Activated T-helper 1 cell treated with anti-CD3 and anti-CD28 coated beads, Interleukin-12 subunit alpha, Interleukin-12 subunit beta, Interleukin-2, Interleukin-4 antibody, amounts not matched to agents 30 ng/mL and 10 ng/mL and 1 ng/mL, durations not matched to agents 14 hours and 24 hours and 36 hours (primary cell): ENCODE measurements at regions not wholly inside any gene's neighbourhood (a gene's known extent, or its start where the extent isn't known, plus 50 kb on each side); places are given as distances from the start of the nearest gene placed in this dataset.

Experiments
- DNase-seq: peaks from one replicate; pipeline ENCODE4 v3.0.0; 2021; ENCODE audit warnings: low spot score
- H3K27ac Mint-ChIP-seq: one replicate; pipeline ENCODE4 v1.8.0; 2021; ENCODE audit warnings: mild to moderate bottlenecking, mixed read lengths
- H3K27me3 Mint-ChIP-seq: one replicate; pipeline ENCODE4 v1.8.0; 2022; ENCODE audit warnings: mild to moderate bottlenecking, moderate library complexity, mixed read lengths; ENCODE audit not compliant: insufficient read depth
- H3K36me3 Mint-ChIP-seq: one replicate; pipeline ENCODE4 v1.8.0; 2021; ENCODE audit warnings: low read depth, mixed read lengths
- H3K4me1 Mint-ChIP-seq: one replicate; pipeline ENCODE4 v1.8.0; 2021; ENCODE audit warnings: low read depth, mixed read lengths
- H3K4me3 Mint-ChIP-seq: one replicate; pipeline ENCODE4 v1.8.0; 2021; ENCODE audit warnings: mild to moderate bottlenecking, moderate library complexity, mixed read lengths
- H3K9me3 Mint-ChIP-seq: one replicate; pipeline ENCODE4 v1.8.0; 2021; ENCODE audit warnings: mixed read lengths
- intact Hi-C: fragments of 100-400 bp; cut with micrococcal nuclease; formaldehyde crosslinking; loops from one replicate; pipeline ENCODE4 v1.15.1; 2024

DNA sequence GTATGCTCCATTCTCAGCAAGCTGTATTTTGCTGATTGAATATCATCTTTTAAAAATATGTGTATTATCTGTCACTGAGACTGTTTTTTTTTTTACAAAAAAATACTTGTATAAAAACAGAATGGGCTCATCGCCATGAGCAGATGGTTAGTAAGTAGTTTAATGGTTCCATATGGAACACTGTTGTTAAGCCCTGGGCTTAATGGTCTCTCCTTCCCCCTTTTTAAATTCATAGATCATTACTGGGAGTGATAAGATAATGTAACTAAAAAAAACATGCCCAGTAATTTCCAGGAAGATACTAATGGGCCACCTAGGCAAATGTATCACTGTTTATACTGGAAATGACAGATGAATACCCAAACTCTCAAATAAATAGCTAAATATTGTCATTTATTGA, 95.3 kb upstream of the TPRG1 start:
- Mint-ChIP-seq H3K9me3 (no peaks in the 10 kb centered on the region), H3K27me3 (peaks cover 6% of the 10 kb centered on the region), H3K4me3 (no peak overlapping the region), H3K36me3 (no peaks in the 10 kb centered on the region), H3K4me1 (peaks cover 4% of the 10 kb centered on the region), H3K27ac (no peak overlapping the region)
- intact Hi-C loops: no loop called here
- no peak for DNase-seq

DNA sequence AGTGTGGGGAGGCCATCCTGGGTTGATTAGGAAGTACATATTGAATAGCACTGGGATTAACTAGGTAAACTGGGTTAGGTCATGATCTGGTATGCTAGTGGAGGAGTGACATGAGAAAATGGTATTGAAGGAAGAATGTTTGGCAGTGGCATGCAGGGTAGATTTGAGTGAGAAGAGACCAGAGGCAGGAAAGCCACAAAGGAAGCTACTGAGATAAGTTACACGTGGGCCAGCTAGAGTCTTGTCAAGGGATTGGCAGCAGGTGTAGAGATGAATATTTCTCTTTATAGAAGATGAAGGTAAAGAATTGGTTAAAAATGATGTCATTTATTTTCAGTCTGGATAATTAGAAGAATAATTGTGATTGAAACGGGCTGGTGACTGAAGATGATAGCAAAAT, 91.0 kb upstream of the TPRG1 start:
- Mint-ChIP-seq H3K27ac (no peak overlapping the region), H3K4me3 (no peak overlapping the region), H3K36me3 (no peaks in the 10 kb centered on the region), H3K9me3 (no peaks in the 10 kb centered on the region), H3K27me3 (peaks cover 8% of the 10 kb centered on the region), H3K4me1 (no peaks in the 10 kb centered on the region)
- intact Hi-C loops: no loop called here
- DNase-seq: no peak

GRCh38 chr3:189082666-189083427, 88.9 kb upstream of the TPRG1 start:
- no peaks in the 10 kb centered on the region for H3K4me1 Mint-ChIP-seq
- no peak overlapping the region for H3K27ac Mint-ChIP-seq
- DNase-seq: no peak
- no peaks in the 10 kb centered on the region for H3K36me3 Mint-ChIP-seq
- peaks cover 9% of the 10 kb centered on the region for H3K27me3 Mint-ChIP-seq
- H3K9me3 Mint-ChIP-seq: no peaks in the 10 kb centered on the region
- H3K4me3 Mint-ChIP-seq: no peak overlapping the region
- intact Hi-C loops: no loop called here

DNA sequence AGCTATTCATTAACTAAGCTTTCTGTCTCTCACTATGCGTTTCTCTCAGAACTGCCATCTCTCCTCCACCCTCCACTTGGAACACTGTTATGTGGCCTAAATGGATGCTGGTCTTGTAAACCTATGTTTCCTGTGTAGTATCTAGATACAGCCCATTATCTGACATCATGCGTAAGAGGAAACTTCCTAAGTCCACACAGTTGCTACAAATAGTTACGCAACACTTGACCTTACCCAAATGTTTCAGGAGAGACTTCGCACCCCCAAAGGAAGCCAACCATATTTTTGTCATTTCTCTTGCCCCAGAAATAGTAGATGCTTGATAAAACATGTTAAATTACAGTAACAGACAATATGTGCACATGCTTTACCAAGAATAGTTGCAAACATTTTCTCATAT, 87.2 kb upstream of the TPRG1 start:
- no peaks in the 10 kb centered on the region for H3K9me3 Mint-ChIP-seq

GRCh38 chr3:189092547-189092946, 79.2 kb upstream of the TPRG1 start:
- Mint-ChIP-seq H3K27ac (no peak overlapping the region), H3K27me3 (peaks cover 10% of the 10 kb centered on the region), H3K9me3 (no peaks in the 10 kb centered on the region), H3K36me3 (no peaks in the 10 kb centered on the region), H3K4me3 (no peak overlapping the region), H3K4me1 (no peaks in the 10 kb centered on the region)
- DNase-seq: no peak
- intact Hi-C loops: no loop called here

More for the DNA sequence above, 87.2 kb upstream of the TPRG1 start:
- Mint-ChIP-seq H3K4me1 (no peaks in the 10 kb centered on the region), H3K27me3 (peaks cover 6% of the 10 kb centered on the region), H3K4me3 (no peak overlapping the region), H3K36me3 (no peaks in the 10 kb centered on the region), H3K27ac (no peak overlapping the region)
- DNase-seq: no peak
- intact Hi-C loops: no loop called here

DNA sequence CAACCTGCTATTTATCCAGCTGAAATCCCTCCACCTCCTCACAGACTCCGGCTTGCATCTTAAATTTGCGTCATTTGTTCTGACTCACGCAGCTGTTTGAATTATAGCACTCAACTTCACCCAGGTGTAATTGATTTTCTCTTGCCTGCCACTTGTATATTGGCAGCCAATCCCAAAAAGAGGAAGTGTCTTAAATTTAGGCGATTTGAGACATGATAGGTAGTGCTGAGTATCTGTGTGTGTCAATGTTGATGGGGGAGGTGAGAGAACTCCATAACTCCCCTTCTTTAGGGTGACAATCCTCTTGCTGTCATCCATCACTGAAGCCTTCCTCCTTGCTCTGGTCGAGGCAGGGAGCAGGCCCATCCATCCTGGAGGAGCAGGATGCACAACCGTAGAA, 77.2 kb upstream of the TPRG1 start:
- Mint-ChIP-seq H3K36me3 (no peaks in the 10 kb centered on the region), H3K27ac (no peak overlapping the region), H3K4me3 (no peak overlapping the region), H3K4me1 (no peaks in the 10 kb centered on the region), H3K9me3 (no peaks in the 10 kb centered on the region), H3K27me3 (peaks cover 6% of the 10 kb centered on the region)
- intact Hi-C loops: no loop called here
- no peak for DNase-seq

GRCh38 chr3:189096092-189096491, 75.7 kb upstream of the TPRG1 start:
- H3K27me3 Mint-ChIP-seq: peaks cover 6% of the 10 kb centered on the region
- no peaks in the 10 kb centered on the region for H3K36me3 Mint-ChIP-seq
- no peaks in the 10 kb centered on the region for H3K4me1 Mint-ChIP-seq
- intact Hi-C loops: no loop called here
- no peaks in the 10 kb centered on the region for H3K9me3 Mint-ChIP-seq
- H3K4me3 Mint-ChIP-seq: no peak overlapping the region
- H3K27ac Mint-ChIP-seq: no peak overlapping the region
- DNase-seq: no peak

GRCh38 chr3:189099031-189099471, 72.7 kb upstream of the TPRG1 start:
- no peaks in the 10 kb centered on the region for H3K9me3 Mint-ChIP-seq
- H3K36me3 Mint-ChIP-seq: no peaks in the 10 kb centered on the region

GRCh38 chr3:189099505-189100290, 72.1 kb upstream of the TPRG1 start:
- DNase-seq: no peak
- Mint-ChIP-seq H3K27me3 (peaks cover 15% of the 10 kb centered on the region), H3K4me3 (no peak overlapping the region), H3K27ac (no peak overlapping the region), H3K9me3 (no peaks in the 10 kb centered on the region), H3K4me1 (no peaks in the 10 kb centered on the region), H3K36me3 (no peaks in the 10 kb centered on the region)
- intact Hi-C loops: no loop called here

More at GRCh38 chr3:189099031-189099471, 72.7 kb upstream of the TPRG1 start:
- peaks cover 9% of the 10 kb centered on the region for H3K27me3 Mint-ChIP-seq
- no peak for DNase-seq
- H3K27ac Mint-ChIP-seq: no peak overlapping the region
- no peaks in the 10 kb centered on the region for H3K4me1 Mint-ChIP-seq
- H3K4me3 Mint-ChIP-seq: no peak overlapping the region
- intact Hi-C loops: no loop called here

GRCh38 chr3:189100866-189101265, 70.9 kb upstream of the TPRG1 start:
- no peaks in the 10 kb centered on the region for H3K36me3 Mint-ChIP-seq
- no peak overlapping the region for H3K4me3 Mint-ChIP-seq
- peaks cover 21% of the 10 kb centered on the region for H3K27me3 Mint-ChIP-seq
- H3K4me1 Mint-ChIP-seq: no peaks in the 10 kb centered on the region
- DNase-seq: no peak
- intact Hi-C loops: no loop called here
- no peak overlapping the region for H3K27ac Mint-ChIP-seq
- H3K9me3 Mint-ChIP-seq: no peaks in the 10 kb centered on the region

DNA sequence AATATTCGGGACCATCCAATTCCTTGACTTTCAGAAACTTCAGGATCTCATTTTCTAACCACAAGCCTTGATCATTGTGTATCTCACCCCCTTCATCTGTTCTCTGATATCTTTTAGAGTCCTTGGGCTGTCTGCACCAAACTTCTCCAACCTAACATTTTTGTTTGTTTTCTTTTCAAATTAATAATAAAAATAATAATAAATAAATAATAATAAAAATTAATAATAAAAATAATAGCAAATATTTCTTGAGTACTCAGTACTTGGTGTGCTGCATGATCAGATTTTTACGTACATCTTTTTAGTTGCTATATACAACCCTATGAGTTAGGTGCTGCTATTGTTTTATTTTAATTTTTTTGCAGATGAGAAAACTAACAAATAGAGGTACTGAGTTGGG, 70.2 kb upstream of the TPRG1 start:
- intact Hi-C loops: no loop called here

GRCh38 chr3:189103208-189103607, 68.6 kb upstream of the TPRG1 start:
- DNase-seq: no peak
- H3K36me3 Mint-ChIP-seq: no peaks in the 10 kb centered on the region
- no peaks in the 10 kb centered on the region for H3K9me3 Mint-ChIP-seq
- H3K4me3 Mint-ChIP-seq: no peak overlapping the region
- no peak overlapping the region for H3K27ac Mint-ChIP-seq
- intact Hi-C loops: no loop called here
- H3K27me3 Mint-ChIP-seq: peaks cover 27% of the 10 kb centered on the region
- H3K4me1 Mint-ChIP-seq: no peaks in the 10 kb centered on the region

More for the DNA sequence above, 70.2 kb upstream of the TPRG1 start:
- Mint-ChIP-seq H3K36me3 (no peaks in the 10 kb centered on the region), H3K4me1 (no peaks in the 10 kb centered on the region), H3K4me3 (no peak overlapping the region), H3K9me3 (no peaks in the 10 kb centered on the region), H3K27me3 (peaks cover 24% of the 10 kb centered on the region), H3K27ac (no peak overlapping the region)
- no peak for DNase-seq

- peaks cover 5% of the 10 kb centered on the region for H3K9me3 Mint-ChIP-seq
- no peak for DNase-seq
- no peaks in the 10 kb centered on the region for H3K36me3 Mint-ChIP-seq
- H3K4me3 Mint-ChIP-seq: no peak overlapping the region
- intact Hi-C loops: no loop called here
- no peak overlapping the region for H3K27ac Mint-ChIP-seq
- no peaks in the 10 kb centered on the region for H3K4me1 Mint-ChIP-seq
- H3K27me3 Mint-ChIP-seq: peaks cover 50% of the 10 kb centered on the region
These were observed 63.7 kb upstream of the TPRG1 start for GRCh38 chr3:189108067-189108466.
